SW480 (cell line): ENCODE measurements at regions not wholly inside any gene's neighbourhood (a gene's known extent, or its start where the extent isn't known, plus 50 kb on each side); places are given as distances from the start of the nearest gene placed in this dataset.

ENCODE experiments used
- DNase-seq: peaks from one replicate; pipeline ENCODE4 v3.0.0-alpha.2; 2016; ENCODE audit warnings: low spot score

DNA sequence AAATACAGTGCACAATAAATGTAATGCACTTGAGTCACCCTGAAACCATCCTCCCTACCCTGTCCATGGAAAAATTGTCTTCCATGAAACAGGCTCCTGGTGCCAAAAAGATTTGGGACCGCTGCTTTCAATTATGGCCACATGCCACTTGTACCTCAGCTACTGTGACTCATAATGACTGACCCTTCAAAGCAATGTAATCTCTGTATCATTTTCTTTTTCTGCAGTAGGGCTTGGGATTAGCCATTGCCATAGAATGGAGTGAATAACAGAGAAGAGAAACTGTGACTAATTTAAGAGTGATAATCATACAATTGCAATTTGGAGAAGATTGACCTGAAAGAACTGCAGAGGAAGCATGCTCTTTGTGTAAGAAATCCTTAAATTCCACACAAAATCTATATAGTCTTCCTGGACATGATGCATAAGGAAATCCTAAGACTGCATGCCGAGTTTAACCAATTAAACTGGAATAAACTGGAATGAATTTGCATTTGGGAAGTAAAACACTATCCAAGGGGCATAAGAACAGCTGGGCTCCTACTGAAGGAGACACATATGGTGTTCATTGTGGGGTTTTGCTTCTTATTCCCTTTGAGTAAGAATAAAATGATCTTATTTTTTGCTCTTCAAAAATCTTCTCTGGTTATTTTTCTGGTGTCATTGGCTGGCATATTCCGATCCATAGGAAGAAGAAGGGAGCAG is 59.5 kb upstream of the SLC7A1 start:
- no peak for DNase-seq

DNA sequence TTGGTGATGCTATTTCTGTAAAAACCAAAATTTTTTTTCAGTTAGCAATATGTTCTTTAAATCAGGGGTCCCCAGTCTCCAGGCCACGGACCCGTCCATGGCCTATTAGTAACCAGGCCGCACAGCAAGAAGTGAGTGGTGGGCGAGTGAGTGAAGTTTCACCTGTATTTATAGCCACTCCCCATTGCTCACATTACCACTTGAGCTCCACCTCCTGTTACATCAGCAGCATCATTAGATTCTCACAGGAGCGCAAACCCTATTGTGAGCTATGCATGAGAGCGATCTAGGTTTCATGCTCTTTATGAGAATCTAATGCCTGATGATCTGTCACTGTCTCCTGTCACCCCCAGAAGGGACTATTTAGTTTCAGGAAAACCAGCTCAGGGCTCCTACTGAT is 58.9 kb upstream of the SLC7A1 start:
- DNase-seq = no peak

DNA sequence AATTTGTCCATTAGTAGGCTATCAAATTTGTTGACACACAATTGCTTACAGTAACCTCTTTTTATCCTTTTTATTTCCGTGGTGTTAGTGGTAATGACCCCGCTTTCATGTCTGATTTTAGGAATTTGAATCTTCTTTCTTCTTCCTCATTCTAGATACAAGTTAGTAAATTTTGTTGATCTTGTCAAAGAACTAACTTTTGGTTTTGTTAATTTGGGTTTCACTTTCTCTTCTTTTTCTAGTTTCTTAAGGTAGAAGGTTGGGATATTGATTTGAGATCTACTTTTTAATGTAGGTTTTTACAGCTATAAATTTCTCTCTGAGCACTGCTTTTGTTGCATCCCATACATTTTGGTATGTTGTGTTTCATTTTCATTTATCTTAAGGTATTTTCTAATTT is 53.3 kb upstream of the SLC7A1 start:
- no peak for DNase-seq
